ENCODE measurements at regions not wholly inside any gene's neighbourhood (a gene's known extent, or its start where the extent isn't known, plus 50 kb on each side); places are given as distances from the start of the nearest gene placed in this dataset.
A peak's percentile ranks its signal among the peaks of the same experiment; 100 is the strongest.

DNA sequence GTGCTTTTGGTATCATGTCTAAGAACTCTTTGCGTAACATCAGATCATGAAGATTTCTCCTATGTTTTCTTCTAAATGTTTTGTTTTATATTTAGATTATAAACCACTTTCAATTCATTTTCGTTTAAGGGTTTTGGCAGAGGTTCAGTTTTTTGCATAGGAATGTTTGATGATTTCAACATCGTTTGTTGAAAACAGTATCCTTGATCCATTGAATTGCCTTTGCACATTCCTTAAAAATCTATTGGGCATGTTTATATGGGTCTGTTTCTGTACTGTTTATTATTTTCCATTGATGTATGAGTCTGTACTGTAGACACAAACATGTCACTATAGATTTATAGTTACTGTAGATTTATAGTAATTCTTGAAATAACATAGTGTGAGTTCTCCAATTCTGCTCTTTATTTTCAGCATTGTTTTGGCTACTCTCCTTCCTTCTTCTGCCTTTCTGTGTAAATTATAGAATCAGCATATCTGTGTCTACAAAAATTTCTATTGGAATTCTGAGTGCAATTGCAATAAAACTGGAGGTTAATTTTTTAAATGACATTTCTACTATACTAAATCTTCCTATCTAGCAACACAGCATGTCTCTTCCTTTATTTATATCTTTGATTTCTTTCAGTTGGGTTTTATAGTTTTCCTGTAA lies 374.0 kb downstream of the SV2B start:
- DNase-seq (no peak), ATAC-seq (no peak)

DNA sequence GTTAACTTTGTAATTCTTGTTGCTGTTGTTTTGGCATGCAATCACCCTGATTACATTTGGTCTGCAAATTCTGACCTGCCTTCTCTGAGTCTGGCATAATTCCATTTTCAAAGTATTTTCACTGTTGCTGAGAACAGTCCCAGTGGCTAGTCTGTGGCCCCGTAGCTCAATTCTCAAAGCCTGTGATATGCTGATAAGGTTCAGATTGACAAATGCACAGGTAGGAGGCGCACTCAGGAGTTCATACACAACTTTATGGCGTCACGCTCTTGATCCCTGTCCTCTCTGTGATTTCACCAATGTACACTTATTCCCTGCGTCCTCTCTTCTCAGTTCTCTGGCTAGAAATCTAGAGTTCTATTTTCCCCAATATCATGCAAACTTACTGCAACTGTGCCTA lies 376.6 kb upstream of the SLCO3A1 start:
- ATAC-seq: no peak
- DNase-seq: no peak

DNA sequence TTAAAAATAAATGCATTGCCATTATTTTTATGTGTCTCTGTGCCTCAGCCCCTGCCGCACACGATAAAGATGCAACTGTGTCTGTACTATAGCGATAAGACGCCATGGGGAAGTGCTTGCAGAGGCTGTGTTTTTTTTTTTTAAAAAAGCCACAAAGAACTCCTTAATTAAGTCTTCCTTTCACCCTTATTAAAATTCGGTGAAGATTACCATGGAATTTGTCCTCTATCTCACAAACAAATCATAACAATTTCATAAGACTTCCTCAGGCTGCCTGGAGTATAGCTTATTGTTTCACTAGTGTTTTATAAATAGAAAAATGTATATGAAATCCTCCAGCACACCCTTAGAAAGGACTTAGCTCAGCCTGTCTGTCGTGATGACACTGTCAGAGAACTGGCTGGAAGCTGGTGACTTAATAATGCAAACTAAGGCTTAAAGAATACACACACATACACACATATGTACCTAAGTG lies 374.8 kb upstream of the SLCO3A1 start:
- ATAC-seq (no peak), DNase-seq (no peak)

DNA sequence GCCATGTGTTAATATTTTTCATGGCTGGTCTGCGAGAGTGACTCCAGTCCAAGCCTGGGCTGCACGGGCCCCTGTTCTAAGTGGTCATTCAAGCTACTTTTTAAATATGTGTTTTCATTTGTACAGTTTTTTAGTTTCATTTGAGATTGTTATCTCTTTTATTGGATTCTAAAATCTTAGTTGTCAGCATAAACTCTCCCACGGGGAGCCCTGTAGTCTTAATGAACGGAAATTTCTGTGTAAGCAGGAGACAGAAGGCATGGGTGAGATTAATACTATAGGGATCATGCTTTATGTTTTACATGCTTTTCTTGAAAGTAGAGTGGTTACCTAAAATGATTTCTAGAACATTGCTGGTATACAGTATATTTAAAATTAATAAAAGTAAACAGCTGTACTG lies 373.1 kb upstream of the SLCO3A1 start:
- ATAC-seq (no peak), DNase-seq (no peak)

DNA sequence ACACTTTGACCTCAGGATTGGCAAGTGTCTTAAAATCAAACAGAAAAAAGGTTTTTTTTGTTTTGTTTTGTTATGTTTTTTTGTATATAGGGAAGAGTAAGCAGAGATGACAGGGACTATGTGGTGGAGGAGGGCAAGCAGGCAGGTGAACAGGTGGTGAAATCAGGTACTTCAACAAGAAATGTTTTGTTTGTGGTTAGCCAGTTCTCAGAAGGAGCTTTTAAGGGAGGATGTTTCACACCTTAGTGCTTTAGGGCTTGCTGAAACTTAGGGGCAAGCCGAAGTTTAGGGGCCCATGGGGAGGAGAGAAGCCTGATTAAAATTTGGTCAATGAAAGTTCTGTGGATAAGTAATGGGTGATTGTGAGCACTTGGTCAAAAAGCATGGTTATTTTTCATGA lies 370.7 kb upstream of the SLCO3A1 start:
- DNase-seq (no peak), ATAC-seq (no peak)

DNA sequence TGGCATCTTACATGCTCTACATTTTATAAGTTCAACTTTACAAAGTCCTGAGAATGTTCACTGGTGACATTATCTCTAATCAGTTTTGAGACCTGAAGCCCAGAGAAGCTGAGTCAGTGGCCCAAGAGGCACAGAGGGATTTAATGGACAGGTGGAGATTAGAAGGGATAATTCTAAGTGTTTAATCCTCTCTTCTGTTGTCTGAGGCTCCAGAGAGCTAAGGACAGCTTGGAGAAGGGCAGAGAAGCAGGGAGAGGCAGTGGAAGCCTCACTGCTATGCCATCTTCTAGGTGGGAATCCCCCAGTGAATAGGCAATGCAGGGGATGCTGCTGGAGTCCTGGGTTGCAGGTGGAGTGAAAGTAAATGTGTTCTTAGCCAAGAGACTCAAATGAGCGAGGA lies 369.4 kb upstream of the SLCO3A1 start:
- no peak for ATAC-seq
- no peak for DNase-seq

DNA sequence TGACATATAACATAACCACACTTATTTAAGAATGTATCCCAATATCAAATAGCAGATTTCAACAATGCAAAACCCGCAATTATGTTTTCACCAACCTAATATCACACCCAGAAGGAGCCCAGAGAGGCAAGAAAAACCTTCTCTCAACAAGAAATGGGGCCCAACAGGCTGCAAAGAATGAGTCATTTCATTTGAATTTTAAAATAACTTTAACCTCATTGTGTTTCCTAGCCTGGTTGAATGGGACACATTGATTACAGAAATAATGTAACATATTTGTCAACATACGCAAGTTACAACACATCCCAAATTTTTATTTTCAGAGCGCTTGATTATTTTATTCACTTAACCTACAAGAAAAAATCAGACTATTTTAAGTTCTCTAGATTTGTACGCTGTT lies 365.1 kb upstream of the SLCO3A1 start:
- DNase-seq: no peak
- ATAC-seq: no peak

DNA sequence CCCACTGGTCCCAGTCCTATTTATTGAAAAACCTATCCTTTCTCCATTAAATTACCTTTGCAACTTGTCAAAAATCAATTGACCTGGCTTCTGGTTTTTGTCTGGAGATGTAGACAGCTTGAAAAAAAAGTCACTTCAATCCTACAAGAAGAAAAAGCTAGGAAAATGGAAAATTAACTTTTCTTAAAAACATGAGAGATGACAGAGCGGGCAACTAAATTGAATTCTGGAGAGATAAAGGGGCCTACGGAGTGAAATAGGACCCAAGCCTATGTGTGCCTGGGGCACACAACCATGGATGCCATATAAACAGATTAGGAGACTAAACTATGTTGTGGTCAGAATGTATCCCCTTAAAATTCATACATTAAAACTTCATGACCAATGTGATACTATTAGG lies 363.3 kb upstream of the SLCO3A1 start:
- DNase-seq (no peak), ATAC-seq (no peak)

DNA sequence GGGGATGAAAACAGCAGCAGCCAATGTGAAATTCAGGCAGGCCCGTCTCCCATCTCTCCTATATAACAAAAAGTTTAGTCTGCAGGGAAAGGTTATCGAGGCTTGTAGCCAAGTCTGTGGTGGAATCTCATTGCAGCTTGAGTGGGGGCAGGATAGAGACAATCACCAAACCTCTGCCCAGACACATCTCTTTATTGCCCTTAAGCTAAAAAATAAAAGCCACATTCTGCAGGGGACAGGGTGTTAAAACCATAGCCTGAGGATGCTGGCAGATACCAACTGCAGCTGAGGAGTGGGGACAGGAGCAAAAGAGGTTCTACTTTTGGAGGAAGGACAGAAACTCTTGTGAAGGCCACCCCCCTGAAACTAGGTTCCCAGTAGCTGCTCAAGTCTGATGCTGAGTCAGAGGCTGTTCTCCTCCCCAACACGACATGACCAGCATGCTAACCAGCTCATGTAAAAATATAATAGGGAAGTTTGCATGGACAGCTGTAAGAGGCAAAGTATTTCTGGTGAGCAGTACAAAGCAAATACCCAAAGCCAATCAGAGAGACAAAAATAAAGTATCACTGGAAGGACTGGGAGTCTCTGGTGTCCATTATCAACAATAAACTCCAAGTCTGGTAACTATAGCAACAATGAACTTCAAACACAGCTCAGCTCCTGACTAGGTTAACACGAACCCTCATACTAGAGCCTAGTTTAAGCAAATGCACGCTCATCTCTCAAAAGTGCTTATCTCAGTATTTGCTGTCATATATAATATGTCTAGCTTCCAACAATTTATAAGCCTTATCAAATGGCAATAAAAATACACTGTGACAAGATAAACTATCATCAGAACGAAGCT lies 362.2 kb upstream of the SLCO3A1 start:
- ATAC-seq (no peak), DNase-seq (no peak)

DNA sequence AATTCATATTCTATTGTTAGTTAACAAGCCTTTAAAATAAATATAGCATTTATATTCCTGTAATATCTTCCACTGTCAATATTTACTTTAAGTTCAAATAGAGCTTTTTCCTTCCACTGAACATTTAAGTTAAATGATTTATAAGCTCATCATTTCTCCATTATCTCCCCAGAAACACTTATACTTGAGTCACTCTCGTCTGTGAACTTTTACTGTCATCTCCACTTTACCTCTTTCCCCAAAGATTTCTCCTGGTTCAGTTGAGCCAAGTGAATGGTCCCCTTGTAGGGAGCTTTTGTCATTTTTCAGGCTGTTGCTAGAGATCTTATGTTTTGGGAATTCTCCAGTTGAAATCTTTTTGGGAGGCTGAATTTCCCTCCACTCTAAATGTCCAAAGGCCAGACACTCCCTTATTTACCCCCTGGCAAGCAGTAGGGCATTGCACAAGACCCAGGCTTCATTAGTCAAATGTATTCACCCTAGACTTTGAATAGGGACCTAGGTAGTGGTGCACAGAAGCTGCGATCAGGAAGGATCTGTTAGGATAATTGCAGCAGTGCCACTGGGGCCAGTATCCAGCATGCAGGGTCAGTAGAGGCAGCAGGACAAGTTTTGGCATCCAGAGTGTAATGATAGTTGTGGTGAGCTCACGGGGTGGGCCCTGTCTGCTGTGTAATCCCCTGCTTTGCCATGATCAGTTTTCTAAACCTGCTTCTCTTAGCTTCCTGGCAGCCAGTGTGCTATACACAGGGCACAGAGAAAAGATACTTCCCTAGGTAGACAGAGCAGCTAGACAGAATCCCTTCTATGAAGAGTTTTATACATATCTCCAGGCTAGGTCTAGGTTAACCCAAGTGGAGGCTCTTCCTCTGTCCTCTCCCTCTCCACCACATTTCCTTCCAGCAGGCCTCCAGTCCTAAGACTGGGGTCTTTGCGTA lies 356.5 kb upstream of the SLCO3A1 start:
- ATAC-seq: no peak
- DNase-seq: no peak

DNA sequence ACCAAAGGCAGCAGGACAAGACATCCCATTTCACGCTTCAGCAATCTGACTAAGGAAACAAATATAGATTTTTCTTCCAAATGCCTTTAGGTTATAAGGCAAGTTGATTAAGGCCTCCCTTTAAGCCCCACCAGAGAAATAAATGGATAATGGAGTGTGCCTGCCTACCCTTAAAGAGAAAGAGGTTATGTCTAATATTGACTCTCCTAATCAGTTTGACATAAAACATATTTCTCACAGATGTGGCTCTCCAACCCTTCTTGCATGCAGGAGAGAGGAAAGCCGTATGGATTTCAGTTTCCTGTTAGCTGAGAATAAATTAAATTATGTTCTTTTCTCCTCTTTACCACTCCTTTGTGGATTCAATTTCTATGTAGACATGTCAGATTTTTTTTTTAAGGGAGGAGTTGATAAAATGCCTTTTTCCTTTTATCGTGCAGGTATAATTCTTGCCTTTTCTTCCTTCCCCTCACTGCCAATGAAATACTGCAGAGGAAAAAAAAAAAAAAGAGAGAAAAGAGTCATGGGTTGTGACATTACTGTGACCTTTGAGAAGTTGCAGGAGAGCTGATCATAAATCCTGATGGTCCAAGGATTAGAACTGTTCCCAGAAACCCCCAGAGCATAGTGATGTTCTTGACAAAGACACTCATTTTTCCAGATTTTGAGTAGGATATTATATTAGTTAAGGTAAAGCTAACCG lies 355.3 kb upstream of the SLCO3A1 start:
- ATAC-seq: no peak
- DNase-seq: no peak

DNA sequence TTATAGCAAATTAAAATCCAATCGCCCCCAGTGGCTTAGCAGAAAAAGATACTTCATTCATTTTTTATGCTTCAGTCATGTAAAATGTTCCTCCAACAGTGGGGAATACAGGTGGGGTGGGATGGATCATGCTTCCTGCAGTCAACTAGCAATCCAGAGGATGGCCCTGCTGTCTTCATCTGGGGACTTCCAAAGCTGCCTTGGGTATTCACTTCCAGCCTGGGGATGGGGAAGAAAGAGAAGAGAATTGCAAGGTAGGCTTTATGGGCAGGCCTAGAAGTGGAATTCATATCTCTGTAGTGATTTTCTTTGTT lies 354.8 kb upstream of the SLCO3A1 start:
- no peak for ATAC-seq

DNA sequence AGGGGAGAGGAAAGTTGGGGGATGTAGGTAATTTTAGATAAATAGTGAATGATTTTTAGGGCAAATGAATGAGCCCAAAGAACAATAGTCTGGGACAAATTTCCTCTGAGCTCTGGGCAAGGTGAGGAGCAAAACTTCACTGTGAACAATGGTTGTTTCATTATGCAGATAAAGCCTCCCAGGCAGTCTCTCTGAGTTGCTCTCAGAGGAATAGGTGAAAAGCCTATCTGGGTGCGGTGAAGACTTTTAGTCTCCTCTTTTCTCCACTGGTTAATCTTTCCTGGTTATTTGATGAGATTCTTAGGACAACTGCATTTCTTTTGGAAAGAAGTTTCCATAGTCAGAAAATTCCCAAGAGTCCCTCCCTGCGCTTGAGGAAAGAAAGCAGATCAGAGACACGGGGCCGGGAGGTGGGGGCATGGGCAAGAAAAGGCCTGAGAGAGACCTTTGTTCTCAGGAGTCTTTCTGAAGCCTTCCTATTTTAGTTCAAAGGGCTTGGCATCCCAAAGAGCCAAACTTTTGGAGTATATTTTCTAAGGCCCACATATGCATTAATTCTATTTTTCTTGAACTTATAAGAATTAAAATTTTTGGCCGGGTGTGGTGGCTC lies 353.6 kb upstream of the SLCO3A1 start:
- DNase-seq (no peak), ATAC-seq (no peak)

More for the DNA sequence above, 354.8 kb upstream of the SLCO3A1 start:
- DNase-seq: no peak

DNA sequence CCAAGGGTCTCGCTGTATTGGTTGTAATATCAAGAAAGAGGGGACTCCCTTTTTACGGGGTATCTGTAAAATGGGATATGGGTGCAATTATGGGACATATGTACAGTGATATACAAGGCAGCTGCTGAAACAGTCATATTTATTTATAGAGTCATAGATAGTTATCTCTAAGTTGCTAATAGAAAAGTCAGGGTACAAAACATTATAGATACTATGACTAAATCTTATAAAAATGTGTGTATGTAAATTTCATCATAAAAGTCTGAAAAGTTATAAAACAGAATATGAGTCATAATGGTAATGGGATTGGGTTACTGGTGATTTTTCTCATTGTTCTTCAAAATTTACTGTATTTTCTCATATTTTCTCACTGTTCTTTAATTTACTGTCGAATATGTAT lies 344.9 kb upstream of the SLCO3A1 start:
- DNase-seq: no peak
- no peak for ATAC-seq

DNA sequence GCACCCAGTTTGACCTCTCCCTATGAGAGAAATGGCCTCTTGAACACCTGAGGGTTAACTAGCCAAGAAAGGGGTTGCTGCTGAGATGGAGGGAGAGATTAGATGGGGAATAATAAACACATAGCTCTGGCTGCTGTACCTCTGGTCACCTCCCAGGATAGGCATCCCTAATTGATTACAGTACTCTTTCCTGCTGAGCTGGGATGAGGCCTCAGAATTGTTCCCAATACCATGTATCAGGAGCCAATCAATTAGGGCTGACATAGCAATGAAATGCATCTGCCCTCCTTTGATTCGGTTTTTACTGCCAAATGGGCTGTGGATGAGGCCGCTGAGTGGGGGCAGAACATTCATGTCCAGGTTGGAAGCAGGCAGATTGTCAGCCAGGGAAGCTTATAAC lies 339.4 kb upstream of the SLCO3A1 start:
- ATAC-seq: no peak
- no peak for DNase-seq

DNA sequence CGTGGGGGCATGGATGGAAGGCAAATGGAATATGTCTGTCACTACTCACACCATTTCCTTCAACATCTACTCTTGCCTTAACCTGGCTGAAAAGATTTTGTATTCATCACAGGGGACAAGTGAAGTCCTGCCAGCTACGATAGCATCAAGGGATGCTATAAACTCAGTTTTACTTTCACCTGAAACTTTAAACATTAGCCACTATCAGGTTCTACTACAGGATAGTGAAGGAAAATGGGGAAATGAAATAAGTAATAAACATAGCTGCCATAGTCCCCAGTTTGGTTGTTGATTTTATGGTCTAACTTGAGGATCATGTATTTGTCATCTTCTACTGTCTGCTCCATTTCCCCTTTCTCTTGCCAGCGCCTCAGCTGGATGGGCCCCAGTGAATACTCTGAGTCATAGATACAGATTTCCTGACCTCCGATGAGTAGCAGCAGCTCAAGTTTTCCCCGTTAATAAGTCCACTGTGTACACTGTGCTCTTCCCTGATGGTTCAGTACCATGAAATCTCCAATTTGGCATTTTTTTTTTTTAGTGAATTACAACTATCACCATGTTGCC lies 338.2 kb upstream of the SLCO3A1 start:
- DNase-seq (no peak), ATAC-seq (no peak)

DNA sequence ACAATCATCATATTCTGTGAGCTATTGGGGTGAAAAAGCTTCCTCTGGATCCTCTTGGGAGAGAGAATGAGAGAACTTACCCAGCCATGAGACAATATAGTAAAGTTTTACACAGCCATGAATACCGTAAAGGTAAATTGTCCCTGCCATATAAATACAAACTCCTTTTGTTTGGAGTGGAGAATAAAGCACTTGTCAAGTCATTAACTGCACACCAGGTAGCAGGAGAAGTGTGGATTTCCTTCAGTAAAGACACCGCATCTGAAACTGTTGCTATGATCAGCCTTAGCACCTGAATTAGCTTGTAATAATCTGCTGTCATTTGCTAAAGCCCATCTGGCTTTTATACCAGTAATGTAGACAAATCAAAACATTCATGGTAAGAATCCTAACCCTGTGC lies 336.6 kb upstream of the SLCO3A1 start:
- ATAC-seq: no peak
- DNase-seq: no peak

DNA sequence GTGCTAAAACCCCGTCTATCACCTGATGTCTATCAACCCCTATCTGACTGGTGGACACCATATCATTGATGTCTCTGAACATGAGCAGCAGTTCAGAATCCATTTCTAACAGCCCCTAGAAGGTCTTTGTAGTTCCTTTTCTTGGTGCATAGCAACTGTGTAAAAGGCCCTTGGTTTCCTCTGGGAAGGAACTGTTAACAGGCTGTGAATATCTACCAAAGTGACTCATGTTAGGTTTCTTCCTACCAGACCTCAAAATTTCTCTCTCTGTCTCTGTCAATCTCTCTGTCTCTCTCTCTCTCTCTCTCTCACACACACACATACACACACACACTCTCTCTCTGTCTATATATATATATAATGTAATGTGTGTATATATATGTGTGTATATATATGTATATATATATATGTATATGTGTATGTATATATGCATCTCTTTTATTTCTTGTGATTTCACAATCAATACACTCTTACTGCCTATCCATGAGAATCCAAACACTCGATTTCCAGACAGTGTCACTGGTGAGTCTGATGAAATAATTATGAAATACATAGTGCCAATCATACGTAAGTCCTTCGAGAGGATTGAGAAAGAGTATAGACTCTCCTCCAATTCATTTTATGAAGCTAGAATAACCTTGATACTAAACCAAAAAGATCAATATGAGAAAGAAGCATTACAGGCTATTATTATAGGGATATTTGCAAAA lies 335.9 kb upstream of the SLCO3A1 start:
- ATAC-seq (no peak), DNase-seq (no peak)

DNA sequence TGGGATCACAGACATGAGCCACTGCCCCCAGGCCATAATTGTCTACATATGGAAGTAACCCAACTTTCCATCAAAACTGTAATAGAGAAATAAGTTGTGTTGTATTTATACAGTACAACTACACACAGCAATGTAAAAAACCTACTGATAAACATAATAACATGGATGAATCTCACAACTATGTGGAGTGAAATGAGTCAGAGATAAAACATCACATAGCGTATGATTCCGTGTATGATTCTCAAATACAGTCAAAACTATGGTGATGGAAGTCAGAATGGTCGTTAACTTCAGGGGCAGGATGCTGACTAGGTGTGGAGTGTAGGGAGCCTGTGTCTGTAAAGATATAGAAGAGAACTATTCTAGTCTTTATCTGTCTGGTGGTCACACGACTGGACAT lies 332.7 kb upstream of the SLCO3A1 start:
- ATAC-seq (no peak), DNase-seq (no peak)

DNA sequence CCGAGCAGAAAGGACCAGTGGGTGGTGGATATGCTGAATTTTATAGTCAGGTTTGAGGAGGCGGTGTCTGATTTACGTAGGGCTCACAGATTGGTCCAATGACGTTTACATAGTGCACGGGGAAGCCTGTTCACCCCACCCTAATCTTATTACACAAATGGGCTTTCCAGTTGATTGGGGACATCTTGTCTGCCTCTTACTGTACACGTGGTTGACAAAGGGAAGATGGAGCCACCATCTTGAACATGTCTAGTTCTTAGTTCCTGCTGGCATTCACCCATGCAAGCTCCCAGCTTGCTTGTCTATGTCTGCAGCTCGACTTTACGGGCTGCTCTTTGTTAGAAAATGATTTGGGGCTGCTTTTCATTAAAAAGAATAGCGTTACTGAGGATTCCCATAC lies 332.0 kb upstream of the SLCO3A1 start:
- ATAC-seq (no peak), DNase-seq (no peak)

DNA sequence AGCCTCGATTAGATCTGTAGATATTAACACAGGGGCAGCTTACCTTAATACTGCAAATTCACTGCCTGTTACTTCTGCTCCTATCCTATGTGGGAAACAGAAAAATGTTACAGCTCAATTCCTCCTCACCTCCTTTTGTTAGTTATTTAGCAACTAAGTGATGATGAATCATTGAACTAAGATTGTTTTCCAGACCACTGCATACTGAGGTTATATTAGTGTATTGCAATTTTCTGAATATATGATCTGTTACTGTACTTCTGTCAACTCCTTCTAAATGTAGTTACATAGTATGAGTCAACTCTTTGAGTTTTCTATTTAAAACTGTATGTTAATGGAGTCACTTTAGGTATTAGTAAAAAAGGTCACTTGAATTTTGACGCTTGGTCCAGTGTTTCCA lies 331.5 kb upstream of the SLCO3A1 start:
- no peak for DNase-seq
- peak; percentile 32 for ATAC-seq

All from stimulated activated naive CD8-positive, alpha-beta T cell treated with anti-CD3 and anti-CD28 coated beads, Interleukin-15, Interleukin-2, amounts not matched to agents 100 U/mL and 50 U/mL, for 24 hours (primary cell).